Activated T-helper 17 cell treated with anti-CD3 and anti-CD28 coated beads, Interleukin-2, amount 50 U/mL, for 72 hours (primary cell): ENCODE measurements at regions not wholly inside any gene's neighbourhood (a gene's known extent, or its start where the extent isn't known, plus 50 kb on each side); places are given as distances from the start of the nearest gene placed in this dataset.

ENCODE experiments used
- ATAC-seq: fragments of 150-1000 bp; cut with Tn5 transposase; replicated peaks from 2 replicates; pipeline ENCODE4 v1.10.0; 2021; ENCODE audit warnings: mild to moderate bottlenecking, moderate library complexity
- H3K27ac Mint-ChIP-seq: one replicate; pipeline ENCODE4 v1.8.0; 2022; ENCODE audit warnings: mixed read lengths
- H3K27me3 Mint-ChIP-seq: one replicate; pipeline ENCODE4 v1.8.0; 2022; ENCODE audit warnings: mixed read lengths
- H3K36me3 Mint-ChIP-seq: one replicate; pipeline ENCODE4 v1.8.0; 2022; ENCODE audit warnings: low read depth, mild to moderate bottlenecking, mixed read lengths
- H3K4me1 Mint-ChIP-seq: one replicate; pipeline ENCODE4 v1.8.0; 2022; ENCODE audit warnings: mixed read lengths
- H3K4me3 Mint-ChIP-seq: one replicate; pipeline ENCODE4 v1.8.0; 2022; ENCODE audit warnings: mild to moderate bottlenecking, mixed read lengths
- H3K9me3 Mint-ChIP-seq: one replicate; pipeline ENCODE4 v1.8.0; 2022; ENCODE audit warnings: mixed read lengths

GRCh38 chr10:130743751-130744271, 567.7 kb downstream of the TCERG1L start:
- no peaks in the 10 kb centered on the region for H3K36me3 Mint-ChIP-seq
- H3K27me3 Mint-ChIP-seq, result peaks cover 4% of the 10 kb centered on the region
- H3K4me1 Mint-ChIP-seq, result no peaks in the 10 kb centered on the region
- H3K9me3 Mint-ChIP-seq, result peaks cover 5% of the 10 kb centered on the region
- no peak for ATAC-seq
- no peak overlapping the region for H3K27ac Mint-ChIP-seq
- H3K4me3 Mint-ChIP-seq, result no peak overlapping the region

- no peak overlapping the region for H3K4me3 Mint-ChIP-seq
- H3K9me3 Mint-ChIP-seq, result no peaks in the 10 kb centered on the region
- peaks cover 4% of the 10 kb centered on the region for H3K27me3 Mint-ChIP-seq
- no peaks in the 10 kb centered on the region for H3K4me1 Mint-ChIP-seq
- no peak overlapping the region for H3K27ac Mint-ChIP-seq
- ATAC-seq, result no peak
- no peaks in the 10 kb centered on the region for H3K36me3 Mint-ChIP-seq
These were observed 566.9 kb downstream of the TCERG1L start for GRCh38 chr10:130744631-130745030.

- H3K4me3 Mint-ChIP-seq, result no peak overlapping the region
- no peaks in the 10 kb centered on the region for H3K4me1 Mint-ChIP-seq
- no peaks in the 10 kb centered on the region for H3K9me3 Mint-ChIP-seq
- H3K27me3 Mint-ChIP-seq, result peaks cover 4% of the 10 kb centered on the region
- H3K36me3 Mint-ChIP-seq, result no peaks in the 10 kb centered on the region
- no peak for ATAC-seq
- no peak overlapping the region for H3K27ac Mint-ChIP-seq
These were observed 566.3 kb downstream of the TCERG1L start for GRCh38 chr10:130745251-130745650.

GRCh38 chr10:130745821-130746220, 565.7 kb downstream of the TCERG1L start:
- Mint-ChIP-seq H3K4me3 (no peak overlapping the region), H3K36me3 (no peaks in the 10 kb centered on the region), H3K4me1 (no peaks in the 10 kb centered on the region), H3K27ac (no peak overlapping the region), H3K27me3 (peaks cover 4% of the 10 kb centered on the region), H3K9me3 (no peaks in the 10 kb centered on the region)
- no peak for ATAC-seq

GRCh38 chr10:130746311-130746710, 565.2 kb downstream of the TCERG1L start:
- H3K4me1 Mint-ChIP-seq, result no peaks in the 10 kb centered on the region
- no peaks in the 10 kb centered on the region for H3K9me3 Mint-ChIP-seq
- H3K27ac Mint-ChIP-seq, result no peak overlapping the region
- H3K4me3 Mint-ChIP-seq, result no peak overlapping the region
- peaks cover 4% of the 10 kb centered on the region for H3K27me3 Mint-ChIP-seq
- ATAC-seq, result no peak
- H3K36me3 Mint-ChIP-seq, result no peaks in the 10 kb centered on the region

- H3K4me3 Mint-ChIP-seq, result no peak overlapping the region
- no peak overlapping the region for H3K27ac Mint-ChIP-seq
- no peaks in the 10 kb centered on the region for H3K9me3 Mint-ChIP-seq
- no peak for ATAC-seq
- no peaks in the 10 kb centered on the region for H3K4me1 Mint-ChIP-seq
- peaks cover 4% of the 10 kb centered on the region for H3K27me3 Mint-ChIP-seq
- no peaks in the 10 kb centered on the region for H3K36me3 Mint-ChIP-seq
These were observed 564.2 kb downstream of the TCERG1L start for GRCh38 chr10:130747356-130747755.

- H3K9me3 Mint-ChIP-seq, result no peaks in the 10 kb centered on the region
- H3K4me3 Mint-ChIP-seq, result no peak overlapping the region
- no peaks in the 10 kb centered on the region for H3K4me1 Mint-ChIP-seq
- ATAC-seq, result no peak
- no peaks in the 10 kb centered on the region for H3K36me3 Mint-ChIP-seq
- peaks cover 4% of the 10 kb centered on the region for H3K27me3 Mint-ChIP-seq
- H3K27ac Mint-ChIP-seq, result no peak overlapping the region
These were observed 563.6 kb downstream of the TCERG1L start for GRCh38 chr10:130747946-130748345.

- ATAC-seq, result no peak
- H3K4me3 Mint-ChIP-seq, result no peak overlapping the region
- no peak overlapping the region for H3K27ac Mint-ChIP-seq
- H3K4me1 Mint-ChIP-seq, result no peaks in the 10 kb centered on the region
- H3K27me3 Mint-ChIP-seq, result peaks cover 4% of the 10 kb centered on the region
- no peaks in the 10 kb centered on the region for H3K9me3 Mint-ChIP-seq
- H3K36me3 Mint-ChIP-seq, result no peaks in the 10 kb centered on the region
These were observed 563.0 kb downstream of the TCERG1L start for GRCh38 chr10:130748409-130749057.

- Mint-ChIP-seq H3K9me3 (peaks cover 2% of the 10 kb centered on the region), H3K4me3 (no peak overlapping the region), H3K36me3 (no peaks in the 10 kb centered on the region), H3K27ac (no peak overlapping the region), H3K4me1 (no peaks in the 10 kb centered on the region), H3K27me3 (no peaks in the 10 kb centered on the region)
- no peak for ATAC-seq
These were observed 561.6 kb downstream of the TCERG1L start for GRCh38 chr10:130749911-130750310.

- no peak overlapping the region for H3K27ac Mint-ChIP-seq
- no peaks in the 10 kb centered on the region for H3K27me3 Mint-ChIP-seq
- H3K9me3 Mint-ChIP-seq, result peaks cover 8% of the 10 kb centered on the region
- H3K4me3 Mint-ChIP-seq, result no peak overlapping the region
- H3K36me3 Mint-ChIP-seq, result no peaks in the 10 kb centered on the region
- H3K4me1 Mint-ChIP-seq, result no peaks in the 10 kb centered on the region
- ATAC-seq, result no peak
These were observed 561.1 kb downstream of the TCERG1L start for GRCh38 chr10:130750441-130750840.

GRCh38 chr10:130751106-130751840, 560.2 kb downstream of the TCERG1L start:
- no peaks in the 10 kb centered on the region for H3K4me1 Mint-ChIP-seq
- no peak overlapping the region for H3K27ac Mint-ChIP-seq
- no peaks in the 10 kb centered on the region for H3K27me3 Mint-ChIP-seq
- no peaks in the 10 kb centered on the region for H3K36me3 Mint-ChIP-seq
- ATAC-seq, result no peak
- H3K9me3 Mint-ChIP-seq, result peaks cover 9% of the 10 kb centered on the region
- no peak overlapping the region for H3K4me3 Mint-ChIP-seq

GRCh38 chr10:130751851-130752250, 559.7 kb downstream of the TCERG1L start:
- no peak for ATAC-seq
- peaks cover 9% of the 10 kb centered on the region for H3K9me3 Mint-ChIP-seq

GRCh38 chr10:130756651-130757050, 554.9 kb downstream of the TCERG1L start:
- Mint-ChIP-seq H3K36me3 (no peaks in the 10 kb centered on the region), H3K4me1 (no peaks in the 10 kb centered on the region), H3K27me3 (no peaks in the 10 kb centered on the region), H3K9me3 (peaks cover 13% of the 10 kb centered on the region), H3K27ac (no peak overlapping the region), H3K4me3 (no peak overlapping the region)
- ATAC-seq, result no peak

More at GRCh38 chr10:130751851-130752250, 559.7 kb downstream of the TCERG1L start:
- H3K36me3 Mint-ChIP-seq, result no peaks in the 10 kb centered on the region
- no peaks in the 10 kb centered on the region for H3K27me3 Mint-ChIP-seq
- no peak overlapping the region for H3K4me3 Mint-ChIP-seq
- no peaks in the 10 kb centered on the region for H3K4me1 Mint-ChIP-seq
- no peak overlapping the region for H3K27ac Mint-ChIP-seq

GRCh38 chr10:130757271-130757670, 554.2 kb downstream of the TCERG1L start:
- Mint-ChIP-seq H3K4me3 (no peak overlapping the region), H3K4me1 (no peaks in the 10 kb centered on the region), H3K27me3 (no peaks in the 10 kb centered on the region), H3K27ac (no peak overlapping the region), H3K9me3 (peaks cover 13% of the 10 kb centered on the region), H3K36me3 (no peaks in the 10 kb centered on the region)
- no peak for ATAC-seq

- H3K4me1 Mint-ChIP-seq, result no peaks in the 10 kb centered on the region
- peaks cover 13% of the 10 kb centered on the region for H3K9me3 Mint-ChIP-seq
- no peak for ATAC-seq
- no peak overlapping the region for H3K4me3 Mint-ChIP-seq
- no peaks in the 10 kb centered on the region for H3K27me3 Mint-ChIP-seq
- H3K36me3 Mint-ChIP-seq, result no peaks in the 10 kb centered on the region
- H3K27ac Mint-ChIP-seq, result no peak overlapping the region
These were observed 553.6 kb downstream of the TCERG1L start for GRCh38 chr10:130757821-130758489.
